ENCODE measurements at regions not wholly inside any gene's neighbourhood (a gene's known extent, or its start where the extent isn't known, plus 50 kb on each side); places are given as distances from the start of the nearest gene placed in this dataset.

- no peak for TF ChIP-seq CTCF (IDR thresholded peaks at IDR 0.05)
- TF ChIP-seq POLR2A (IDR thresholded peaks at IDR 0.05): no peak
- TF ChIP-seq POLR2AphosphoS5 (IDR thresholded peaks at IDR 0.05): no peak
- no peak for TF ChIP-seq EP300 (IDR thresholded peaks at IDR 0.05)
These were observed 92.9 kb downstream of the ANKRD60 start for GRCh38 chr20:58135441-58136148.
